ENCODE measurements at regions not wholly inside any gene's neighbourhood (a gene's known extent, or its start where the extent isn't known, plus 50 kb on each side); places are given as distances from the start of the nearest gene placed in this dataset.

GRCh38 chr4:81984746-81985145 lies 389.0 kb downstream of the HNRNPD start:
- TF ChIP-seq CTCF (IDR thresholded peaks at IDR 0.05) (no peak), POLR2A (IDR thresholded peaks at IDR 0.05) (no peak)
